Small intestine (tissue), 7 donors: ENCODE measurements at regions not wholly inside any gene's neighbourhood (a gene's known extent, or its start where the extent isn't known, plus 50 kb on each side); places are given as distances from the start of the nearest gene placed in this dataset.

Source experiments
- DNase-seq, 2 donors: peaks; one replicate each; pipeline versions ENCODE4 v3.0.0 to v3.0.0-alpha.2; 2013
- FAIRE-seq: peaks from 2 replicates; lab custom pipeline; 2012; peaks lifted over from hg19 to GRCh38; lab: Jason Lieb, UNC
- H3K27ac ChIP-seq, 3 donors: one replicate each; pipeline ENCODE4 v1.5.1; 2013; ENCODE audit warnings: low read length in 2 of 3, mild to moderate bottlenecking in 2 of 3, control low read depth in 1 of 3, inconsistent platforms in 1 of 3, low read depth in 1 of 3, moderate library complexity in 1 of 3
- H3K27me3 ChIP-seq, 3 donors: one replicate each; pipeline ENCODE4 v1.6.1; 2013; ENCODE audit warnings: low read length in 3 of 3, inconsistent platforms in 1 of 3; ENCODE audit not compliant: control insufficient read depth in 3 of 3, insufficient read depth in 3 of 3
- H3K36me3 ChIP-seq, 3 donors: one replicate each; pipeline ENCODE4 v1.6.1; 2013; ENCODE audit warnings: low read length in 3 of 3, inconsistent platforms in 1 of 3, low read depth in 1 of 3, mild to moderate bottlenecking in 1 of 3, moderate library complexity in 1 of 3; ENCODE audit not compliant: control insufficient read depth in 3 of 3, insufficient read depth in 2 of 3
- H3K4me1 ChIP-seq, 3 donors: one replicate each; pipeline ENCODE4 v1.6.1; 2013; ENCODE audit warnings: low read length in 2 of 3, inconsistent platforms in 1 of 3, low read depth in 1 of 3, mild to moderate bottlenecking in 1 of 3, moderate library complexity in 1 of 3; ENCODE audit not compliant: control insufficient read depth in 3 of 3, insufficient read depth in 2 of 3
- H3K4me3 ChIP-seq, 3 donors: one replicate each; pipeline ENCODE4 v1.5.1; 2013; ENCODE audit warnings: low read length in 3 of 3, control low read depth in 1 of 3, inconsistent platforms in 1 of 3, low read depth in 1 of 3, mild to moderate bottlenecking in 1 of 3, moderate library complexity in 1 of 3
- H3K9me3 ChIP-seq, 2 donors: one replicate each; pipeline ENCODE4 v1.6.1; 2013; ENCODE audit warnings: low read depth in 1 of 2, low read length in 1 of 2; ENCODE audit not compliant: control insufficient read depth in 2 of 2, insufficient read depth in 1 of 2
- WGBS, 3 donors: extraction: QIAGEN DNeasy Blood & Tissue Kit; methylation state at CpG; one replicate each; pipeline ENCODE4 v1.1.7; 2013; 5-methylcytosine and 5-hydroxymethylcytosine counted together
- donor health status: healthy with polysubstance abuse.
- donor health status: control.
- donor health status: control.
- donor health status: Bipolar disorder and iron deficiency.
- donor health status: healthy.

DNA sequence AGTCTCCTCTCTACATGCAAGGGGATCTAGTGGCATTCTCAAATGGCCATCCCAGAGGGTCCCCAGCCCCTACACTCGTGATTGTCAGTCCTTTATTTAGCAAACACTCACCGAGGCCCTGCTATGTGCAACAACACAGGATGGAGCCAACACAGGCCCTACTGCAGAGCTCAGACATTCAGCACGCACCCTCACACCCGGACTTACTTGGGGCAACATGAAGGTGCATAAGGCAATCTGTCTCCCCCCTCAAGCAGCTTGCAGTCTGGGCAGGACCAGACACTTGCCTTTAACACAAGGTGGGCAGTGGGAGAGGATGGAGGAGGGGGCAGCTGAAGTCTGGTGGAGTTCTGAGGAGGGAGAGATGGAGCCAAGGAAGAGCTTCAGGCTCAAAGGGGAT, 258.4 kb downstream of the XXYLT1 start:
- 83 to 88% (median 85%) methylated on average over 4 of the region's 4 CpGs for WGBS, 3 donors
- Histone ChIP-seq H3K36me3 (no peaks in the 10 kb centered on the region), H3K9me3 (no peaks in the 10 kb centered on the region), H3K27me3 (peaks cover 0 to 6% (median 0%) of the 10 kb centered on the region in 3 donors), H3K27ac (no peak overlapping the region), H3K4me3 (no peak overlapping the region), H3K4me1 (no peaks in the 10 kb centered on the region)
- FAIRE-seq (no peak), DNase-seq (no peak)

DNA sequence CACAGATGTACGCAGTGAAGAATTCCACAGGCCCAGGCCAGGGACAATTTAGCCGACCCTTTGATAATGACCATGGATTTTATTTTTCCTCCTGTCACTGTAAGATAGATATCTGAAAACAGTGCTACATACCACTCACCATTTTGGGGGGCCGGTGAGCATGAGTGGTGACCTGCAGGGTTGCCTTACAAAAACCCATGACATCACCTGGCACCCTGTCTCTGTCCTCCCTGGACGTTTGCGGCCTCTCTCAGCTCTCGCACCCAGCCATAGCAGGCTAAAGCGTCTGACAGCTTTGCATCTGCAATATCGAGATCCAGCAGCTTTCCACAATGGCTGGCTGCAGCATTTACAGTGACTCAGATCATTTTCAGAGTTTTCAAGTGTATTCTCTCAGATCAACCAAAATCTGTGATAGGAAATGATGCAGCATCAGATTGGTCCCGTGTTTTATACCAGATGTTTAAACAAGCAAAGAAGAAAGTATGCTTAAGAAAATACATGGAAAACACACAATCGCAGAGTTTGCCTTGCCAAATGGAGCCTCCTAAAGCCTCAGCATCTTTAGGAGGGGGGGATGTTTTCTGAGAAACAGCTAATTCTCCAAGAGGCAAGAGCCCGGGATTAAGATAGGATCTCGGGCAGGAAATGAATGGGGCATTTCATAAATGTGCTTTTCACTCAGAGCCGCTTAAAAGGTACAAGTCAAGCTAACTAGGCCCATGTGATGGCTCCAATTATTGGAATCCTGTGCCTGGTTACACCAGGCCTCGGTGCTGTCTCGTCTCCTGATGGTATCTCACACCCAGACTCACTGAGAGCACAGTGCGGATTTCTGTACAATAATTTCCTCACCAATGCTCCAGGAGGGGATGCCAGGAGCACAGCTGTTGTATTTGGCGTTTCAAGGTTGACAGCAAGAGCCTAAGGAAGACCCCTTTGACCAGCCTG, 257.3 kb downstream of the XXYLT1 start:
- no peak overlapping the region for H3K4me3 ChIP-seq
- no peak overlapping the region for H3K27ac ChIP-seq
- H3K4me1 ChIP-seq = no peaks in the 10 kb centered on the region
- FAIRE-seq = no peak
- peaks cover 0 to 5% (median 0%) of the 10 kb centered on the region in 3 donors for H3K27me3 ChIP-seq
- H3K9me3 ChIP-seq = no peaks in the 10 kb centered on the region
- no peak for DNase-seq
- 83 to 86% (median 86%) methylated on average over 17 of the region's 17 CpGs for WGBS, 3 donors
- H3K36me3 ChIP-seq = no peaks in the 10 kb centered on the region

DNA sequence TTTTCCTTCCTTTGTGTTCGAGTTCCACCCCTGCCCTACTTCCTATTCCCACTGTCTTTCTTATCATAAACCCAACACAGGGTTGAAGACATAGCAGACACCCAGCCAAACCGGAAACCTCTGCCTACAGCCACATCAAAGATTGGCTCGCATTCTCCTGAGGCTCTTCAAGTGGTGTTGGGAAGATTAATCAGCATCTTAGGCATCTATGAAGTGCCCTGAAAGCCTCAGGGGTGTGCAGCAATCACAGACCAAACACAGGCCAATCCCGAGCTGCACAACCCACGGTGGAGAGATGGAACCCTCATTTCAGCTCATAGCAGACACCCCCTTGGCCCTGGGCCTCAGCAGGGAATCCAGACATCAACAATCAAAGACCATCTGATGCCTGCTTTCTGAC, 255.9 kb downstream of the XXYLT1 start:
- Histone ChIP-seq H3K9me3 (no peaks in the 10 kb centered on the region), H3K27me3 (peaks cover 0 to 10% (median 4%) of the 10 kb centered on the region in 3 donors), H3K4me3 (no peak overlapping the region), H3K36me3 (no peaks in the 10 kb centered on the region), H3K27ac (no peak overlapping the region), H3K4me1 (no peaks in the 10 kb centered on the region)
- FAIRE-seq (no peak), DNase-seq (no peak)
- 52 to 59% (median 56%) methylated on average over 5 of the region's 5 CpGs for WGBS, 3 donors

DNA sequence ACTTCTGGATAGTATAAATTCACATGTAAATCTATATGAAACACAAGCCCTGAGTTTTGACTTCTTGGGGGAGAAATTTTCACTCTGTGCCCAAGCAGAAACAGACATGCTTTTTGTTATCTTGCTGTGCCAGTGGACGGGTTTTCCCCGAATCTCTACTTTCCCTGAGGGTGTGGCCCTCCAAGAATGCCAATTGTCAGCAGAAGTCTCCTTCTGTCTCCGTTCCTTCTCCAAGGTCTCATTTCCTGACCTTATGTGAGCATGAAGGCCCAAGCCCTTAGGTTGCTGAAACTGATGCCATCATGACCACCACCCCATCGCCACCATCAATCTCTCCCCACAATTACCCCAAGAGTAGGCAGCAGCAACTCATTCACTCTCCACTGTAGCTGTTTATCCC, 253.8 kb downstream of the XXYLT1 start:
- DNase-seq = no peak
- WGBS, 3 donors = 36 to 62% (median 46%) methylated on average over 4 of the region's 4 CpGs

More for the DNA sequence above, 253.8 kb downstream of the XXYLT1 start:
- no peak for FAIRE-seq
- no peaks in the 10 kb centered on the region for H3K36me3 ChIP-seq
- no peaks in the 10 kb centered on the region for H3K4me1 ChIP-seq
- no peak overlapping the region for H3K4me3 ChIP-seq
- peaks cover 0 to 18% (median 4%) of the 10 kb centered on the region in 3 donors for H3K27me3 ChIP-seq
- no peaks in the 10 kb centered on the region for H3K9me3 ChIP-seq
- H3K27ac ChIP-seq = no peak overlapping the region
